Endodermal cell (in vitro differentiated cells): ENCODE measurements at regions not wholly inside any gene's neighbourhood (a gene's known extent, or its start where the extent isn't known, plus 50 kb on each side); places are given as distances from the start of the nearest gene placed in this dataset.

ENCODE experiments used
- DNase-seq: peaks from one replicate; pipeline ENCODE4 v3.0.0-alpha.2; 2017
- H3K27ac ChIP-seq: 2 replicates; pipeline ENCODE4 v1.5.1; 2013; ENCODE audit warnings: mild to moderate bottlenecking, low read depth, low read length, moderate library complexity
- H3K27me3 ChIP-seq: 2 replicates; pipeline ENCODE4 v1.6.1; 2013; ENCODE audit warnings: mild to moderate bottlenecking, low read length, moderate library complexity; ENCODE audit not compliant: insufficient read depth, control insufficient read depth, poor library complexity, severe bottlenecking
- H3K36me3 ChIP-seq: 2 replicates; pipeline ENCODE4 v1.7.0; 2013; ENCODE audit warnings: mild to moderate bottlenecking, low read length, moderate library complexity; ENCODE audit not compliant: control insufficient read depth, insufficient read depth
- H3K4me1 ChIP-seq: one replicate; pipeline ENCODE4 v1.7.0; 2013; ENCODE audit warnings: low read length; ENCODE audit not compliant: control insufficient read depth, insufficient read depth
- H3K4me3 ChIP-seq: 2 replicates; pipeline ENCODE4 v1.5.1; 2013; ENCODE audit warnings: mild to moderate bottlenecking, low read length, moderate library complexity
- H3K9ac ChIP-seq: 2 replicates; pipeline ENCODE4 v1.6.1; 2013; ENCODE audit warnings: mild to moderate bottlenecking, low read length, moderate library complexity; ENCODE audit not compliant: poor library complexity, severe bottlenecking; ENCODE audit errors: extremely low read depth
- H3K9me3 ChIP-seq: 2 replicates; pipeline ENCODE4 v1.6.1; 2013; ENCODE audit warnings: mild to moderate bottlenecking, low read length, moderate library complexity; ENCODE audit not compliant: control insufficient read depth
- H3K27ac Mint-ChIP-seq: 2 replicates; pipeline ENCODE4 v1.8.0; 2020; ENCODE audit warnings: mixed read lengths
- H3K27me3 Mint-ChIP-seq: 2 replicates; pipeline ENCODE4 v1.8.0; 2021; ENCODE audit warnings: mild to moderate bottlenecking, mixed read lengths; ENCODE audit not compliant: insufficient read depth
- H3K36me3 Mint-ChIP-seq: 2 replicates; pipeline ENCODE4 v1.8.0; 2020; ENCODE audit warnings: low read depth, mixed read lengths
- H3K4me1 Mint-ChIP-seq: 2 replicates; pipeline ENCODE4 v1.8.0; 2020; ENCODE audit warnings: mixed read lengths
- H3K4me3 Mint-ChIP-seq: 2 replicates; pipeline ENCODE4 v1.8.0; 2020; ENCODE audit warnings: mild to moderate bottlenecking, moderate library complexity, mixed read lengths
- H3K9me3 Mint-ChIP-seq: 2 replicates; pipeline ENCODE4 v1.8.0; 2020; ENCODE audit warnings: mild to moderate bottlenecking, mixed read lengths
- CTCF ChIP-seq: fragments of 200-600 bp; sonication (generic); conservative IDR thresholded peaks from 2 replicates; pipeline ENCODE4 v1.5.0; 2021; ENCODE audit warnings: antibody characterized with exemption, mild to moderate bottlenecking
- WGBS, 2 experiments: methylation state at CpG; one replicate each; pipeline versions ENCODE4 v1.1.5 to v1.1.7; 2013; ENCODE audit warnings: missing lambda C conversion rate in 2 of 2, mixed read lengths in 1 of 2; ENCODE audit not compliant: insufficient coverage in 1 of 2, insufficient read length in 1 of 2; 5-methylcytosine and 5-hydroxymethylcytosine counted together

DNA sequence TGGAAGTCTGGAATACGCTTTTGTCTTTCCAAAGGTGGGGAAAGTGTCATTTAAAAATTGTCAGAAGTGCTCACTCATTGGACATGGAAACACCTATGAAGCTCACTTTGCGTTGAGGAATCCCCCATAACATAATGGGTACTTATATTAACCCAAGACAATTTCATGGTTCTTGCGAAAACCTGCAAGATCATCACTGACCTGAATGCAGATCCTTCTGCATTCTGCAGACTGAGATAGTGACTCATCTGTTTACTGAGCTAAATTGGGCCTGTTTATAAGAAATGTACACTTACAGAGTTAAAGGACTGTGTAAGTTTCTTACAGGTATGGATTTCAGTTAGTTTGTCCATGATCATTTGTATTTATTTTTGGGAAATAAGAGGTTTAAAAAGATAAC lies 153.0 kb downstream of the HMHB1 start:
- H3K4me1 Mint-ChIP-seq: no peaks in the 10 kb centered on the region
- Histone ChIP-seq H3K4me1 (no peaks in the 10 kb centered on the region), H3K4me3 (no peak overlapping the region), H3K27me3 (no peaks in the 10 kb centered on the region), H3K36me3 (no peaks in the 10 kb centered on the region), H3K9ac (no peak overlapping the region), H3K9me3 (no peaks in the 10 kb centered on the region), H3K27ac (no peak overlapping the region)
- no peak for TF ChIP-seq CTCF
- H3K27ac Mint-ChIP-seq: no peak overlapping the region
- no peak for DNase-seq
- no peaks in the 10 kb centered on the region for H3K27me3 Mint-ChIP-seq
- H3K36me3 Mint-ChIP-seq: no peaks in the 10 kb centered on the region
- no peak overlapping the region for H3K4me3 Mint-ChIP-seq
- 90 to 100% methylated on average over 1 to 3 of the region's 3 CpGs for WGBS, 2 experiments
- H3K9me3 Mint-ChIP-seq: no peaks in the 10 kb centered on the region

DNA sequence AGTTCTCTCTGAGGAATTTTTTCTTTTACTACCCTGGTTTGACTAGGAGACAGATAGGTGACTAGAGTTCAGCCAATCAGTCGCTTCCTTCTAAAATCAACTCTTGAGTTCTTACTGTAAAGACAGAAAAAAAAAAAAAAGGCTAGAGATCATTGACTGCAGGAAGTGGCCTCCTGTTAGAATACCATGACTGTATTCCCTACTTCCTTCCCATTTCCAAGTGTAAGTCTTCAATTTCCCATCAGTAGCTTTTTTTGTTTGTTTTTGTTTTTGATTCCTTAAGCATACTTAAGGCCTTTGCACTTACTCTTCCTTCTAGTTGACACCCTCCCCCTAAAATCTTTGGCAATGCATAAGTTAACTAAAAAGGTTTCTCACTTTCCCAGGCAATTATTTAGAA lies 154.3 kb downstream of the HMHB1 start:
- H3K9me3 Mint-ChIP-seq: no peaks in the 10 kb centered on the region
- Histone ChIP-seq H3K4me3 (no peak overlapping the region), H3K36me3 (no peaks in the 10 kb centered on the region), H3K9ac (no peak overlapping the region), H3K9me3 (no peaks in the 10 kb centered on the region), H3K27me3 (no peaks in the 10 kb centered on the region), H3K4me1 (no peaks in the 10 kb centered on the region), H3K27ac (no peak overlapping the region)
- no peaks in the 10 kb centered on the region for H3K36me3 Mint-ChIP-seq
- 100% methylated on average over 1 of the region's 1 CpG for WGBS, 2 experiments
- DNase-seq: no peak
- no peaks in the 10 kb centered on the region for H3K4me1 Mint-ChIP-seq
- no peak for TF ChIP-seq CTCF
- no peak overlapping the region for H3K4me3 Mint-ChIP-seq
- H3K27ac Mint-ChIP-seq: no peak overlapping the region
- H3K27me3 Mint-ChIP-seq: no peaks in the 10 kb centered on the region

GRCh38 chr5:143968071-143968878 lies 156.3 kb downstream of the HMHB1 start:
- Mint-ChIP-seq H3K4me1 (no peaks in the 10 kb centered on the region), H3K4me3 (no peak overlapping the region), H3K36me3 (no peaks in the 10 kb centered on the region), H3K27ac (no peak overlapping the region), H3K9me3 (no peaks in the 10 kb centered on the region), H3K27me3 (no peaks in the 10 kb centered on the region)
- TF ChIP-seq CTCF: peak; percentile 79
- no peaks in the 10 kb centered on the region for H3K36me3 ChIP-seq
- no peaks in the 10 kb centered on the region for H3K27me3 ChIP-seq
- H3K9me3 ChIP-seq: no peaks in the 10 kb centered on the region
- WGBS, 2 experiments: 97% methylated on average over 3 of the region's 3 CpGs; no CpG with 5 or more reads in 1 of the 2 experiments
- no peak overlapping the region for H3K9ac ChIP-seq
- no peak overlapping the region for H3K27ac ChIP-seq
- no peak overlapping the region for H3K4me3 ChIP-seq
- DNase-seq: no peak
- H3K4me1 ChIP-seq: no peaks in the 10 kb centered on the region
